ENCODE measurements at regions not wholly inside any gene's neighbourhood (a gene's known extent, or its start where the extent isn't known, plus 50 kb on each side); places are given as distances from the start of the nearest gene placed in this dataset.

DNA sequence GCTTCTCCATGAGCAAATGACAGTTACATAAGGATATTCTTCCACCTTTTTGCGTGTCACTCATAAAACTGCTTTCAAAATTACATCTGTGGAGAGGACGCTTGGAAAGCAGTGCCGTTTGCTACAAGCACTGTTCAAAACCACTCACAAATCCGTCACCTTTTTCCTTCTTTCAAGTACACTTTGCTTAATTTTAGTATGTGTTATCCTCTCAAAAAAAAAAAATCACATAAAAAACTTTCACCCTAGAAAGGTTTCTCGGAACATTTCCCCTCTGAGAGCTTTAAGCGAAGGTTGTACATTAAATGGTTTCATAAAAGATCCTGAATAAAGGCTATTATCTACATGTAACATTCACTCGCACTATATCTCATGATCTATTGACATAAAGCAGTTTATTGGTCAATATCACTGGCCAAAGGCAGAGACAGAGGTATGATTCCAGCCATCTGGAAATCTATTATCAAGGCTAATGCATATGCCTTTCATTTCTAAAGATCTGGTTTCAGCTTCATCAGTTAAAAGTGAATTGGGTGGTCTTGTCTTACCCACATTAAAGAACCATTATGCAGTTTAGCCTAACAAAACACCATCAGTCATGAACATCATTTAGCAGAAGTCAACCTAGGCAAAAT lies 163.6 kb downstream of the ENC1 start:
- H3K4me3 ChIP-seq (ENCODE audit: low read length): no peak overlapping the region
- TF ChIP-seq, protein P1, sequence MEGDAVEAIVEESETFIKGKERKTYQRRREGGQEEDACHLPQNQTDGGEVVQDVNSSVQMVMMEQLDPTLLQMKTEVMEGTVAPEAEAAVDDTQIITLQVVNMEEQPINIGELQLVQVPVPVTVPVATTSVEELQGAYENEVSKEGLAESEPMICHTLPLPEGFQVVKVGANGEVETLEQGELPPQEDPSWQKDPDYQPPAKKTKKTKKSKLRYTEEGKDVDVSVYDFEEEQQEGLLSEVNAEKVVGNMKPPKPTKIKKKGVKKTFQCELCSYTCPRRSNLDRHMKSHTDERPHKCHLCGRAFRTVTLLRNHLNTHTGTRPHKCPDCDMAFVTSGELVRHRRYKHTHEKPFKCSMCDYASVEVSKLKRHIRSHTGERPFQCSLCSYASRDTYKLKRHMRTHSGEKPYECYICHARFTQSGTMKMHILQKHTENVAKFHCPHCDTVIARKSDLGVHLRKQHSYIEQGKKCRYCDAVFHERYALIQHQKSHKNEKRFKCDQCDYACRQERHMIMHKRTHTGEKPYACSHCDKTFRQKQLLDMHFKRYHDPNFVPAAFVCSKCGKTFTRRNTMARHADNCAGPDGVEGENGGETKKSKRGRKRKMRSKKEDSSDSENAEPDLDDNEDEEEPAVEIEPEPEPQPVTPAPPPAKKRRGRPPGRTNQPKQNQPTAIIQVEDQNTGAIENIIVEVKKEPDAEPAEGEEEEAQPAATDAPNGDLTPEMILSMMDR (conservative IDR thresholded peaks at IDR 0.05; ENCODE audit: low read depth, low read length): no peak
- DNase-seq (ENCODE audit: low read depth): no peak

DNA sequence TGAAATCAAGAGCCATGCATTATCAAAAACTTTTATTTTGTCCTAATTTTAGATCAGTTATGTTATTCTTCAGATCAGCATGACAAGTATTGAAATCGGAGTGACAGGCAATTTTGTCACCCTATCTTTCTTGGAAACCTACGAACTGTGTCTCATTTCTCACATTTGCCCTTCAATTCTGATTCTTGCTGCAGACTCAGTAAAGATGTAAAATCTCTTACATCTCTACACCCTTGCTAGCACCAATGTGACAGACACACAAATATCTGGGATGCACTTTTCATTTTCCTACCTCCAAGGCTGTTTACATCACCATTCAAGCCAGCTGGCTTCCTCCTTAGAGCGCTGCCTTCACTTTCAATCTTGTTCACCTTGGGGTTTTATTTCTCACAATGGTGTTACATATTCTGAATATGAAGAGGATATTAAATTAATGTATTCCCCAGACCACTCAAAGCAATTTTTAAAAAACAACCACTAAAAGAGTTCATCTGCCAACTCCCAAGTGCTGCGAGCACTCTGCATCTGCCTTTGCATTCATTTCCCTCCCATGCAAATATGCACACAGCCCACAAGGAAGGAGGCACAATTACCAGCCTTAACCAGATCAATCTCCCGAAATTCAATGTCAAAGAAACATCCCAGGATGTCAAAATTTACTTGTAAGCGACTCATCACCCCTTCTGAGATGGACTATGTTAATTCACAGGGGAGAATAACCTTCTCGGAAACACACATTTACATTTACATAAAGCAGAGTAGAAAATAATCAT lies 164.3 kb downstream of the ENC1 start:
- H3K4me3 ChIP-seq (ENCODE audit: low read length): no peak overlapping the region
- no peak for DNase-seq (ENCODE audit: low read depth)
- TF ChIP-seq, protein P1 (conservative IDR thresholded peaks at IDR 0.05; ENCODE audit: low read depth, low read length): no peak

DNA sequence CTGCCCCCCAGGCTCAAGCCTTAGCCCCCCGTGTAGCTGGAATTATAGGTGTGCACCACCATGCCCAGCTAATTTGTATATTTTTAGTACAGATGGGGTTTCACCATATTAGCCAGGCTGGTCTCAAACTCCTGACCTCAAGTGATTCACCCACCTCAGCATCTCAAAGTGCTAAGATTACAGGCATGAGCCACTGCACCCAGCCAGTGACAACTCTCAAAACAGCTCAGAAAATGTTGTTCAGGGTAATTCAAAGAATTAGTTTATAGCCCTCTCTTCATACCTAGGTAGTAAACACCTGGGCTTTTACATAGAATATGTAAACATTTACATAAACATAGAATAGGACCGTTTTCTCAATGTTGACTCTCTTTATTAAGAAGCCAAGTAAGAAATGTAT lies 168.7 kb downstream of the ENC1 start:
- no peak overlapping the region for H3K4me3 ChIP-seq (ENCODE audit: low read length)
- no peak for DNase-seq (ENCODE audit: low read depth)
- TF ChIP-seq, protein P1 (conservative IDR thresholded peaks at IDR 0.05; ENCODE audit: low read depth, low read length): no peak

DNA sequence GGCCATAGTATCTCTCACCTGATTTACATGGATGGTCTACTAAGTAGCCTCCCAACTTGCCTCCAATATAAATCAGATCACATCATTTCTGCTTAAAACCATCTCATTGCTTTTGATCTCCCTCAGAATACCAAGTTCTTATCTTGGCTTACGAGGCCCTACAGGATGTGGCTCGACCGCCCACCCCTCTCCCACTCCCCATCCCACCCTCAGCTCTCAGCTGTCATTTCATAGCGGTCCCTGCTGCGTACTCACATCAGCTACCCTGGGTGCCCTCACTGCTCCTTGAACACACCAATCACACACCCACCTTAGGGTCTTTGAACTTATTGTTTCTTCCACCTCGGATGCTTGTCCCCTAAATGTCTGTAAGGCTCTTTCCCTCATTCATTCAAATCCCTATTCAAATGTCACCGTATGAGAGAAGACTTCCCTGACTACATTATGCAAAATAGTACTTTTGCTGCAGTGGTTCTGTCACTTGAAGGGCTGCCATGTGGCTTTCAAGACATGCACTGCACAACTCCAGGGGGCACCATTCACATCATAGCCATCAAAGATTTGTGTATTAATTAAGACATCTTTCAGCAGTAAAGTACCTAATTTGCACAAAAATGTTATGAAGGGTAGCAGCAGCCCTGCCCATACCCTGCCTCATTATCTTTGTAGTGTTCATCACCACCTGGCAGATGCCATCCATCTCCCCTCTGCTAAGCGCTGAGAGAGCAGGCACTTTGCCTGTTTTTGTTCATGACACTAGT lies 171.1 kb downstream of the ENC1 start:
- DNase-seq (ENCODE audit: low read depth): no peak
- TF ChIP-seq, protein P1 (conservative IDR thresholded peaks at IDR 0.05; ENCODE audit: low read depth, low read length): no peak
- no peak overlapping the region for H3K4me3 ChIP-seq (ENCODE audit: low read length)

DNA sequence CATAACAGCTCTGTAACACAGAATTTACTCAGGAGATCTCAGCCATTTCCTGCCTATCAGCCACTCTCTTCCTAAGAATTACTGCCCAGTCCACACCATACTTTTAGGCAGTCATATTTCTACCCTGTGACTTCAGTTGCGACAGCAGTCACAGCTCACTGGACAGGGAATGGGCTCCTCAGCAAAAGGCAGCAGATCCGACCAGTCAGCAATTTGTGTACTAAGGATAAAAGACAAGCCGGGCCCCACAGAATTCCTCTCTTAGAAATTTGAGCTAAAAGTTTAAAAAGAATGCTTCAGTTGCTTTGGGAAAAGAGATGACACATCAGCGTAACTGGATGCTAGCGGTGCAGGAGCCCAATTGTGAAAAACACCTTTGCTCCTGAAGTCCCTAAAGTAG lies 172.1 kb downstream of the ENC1 start:
- DNase-seq (ENCODE audit: low read depth): no peak
- H3K4me3 ChIP-seq (ENCODE audit: low read length): no peak overlapping the region
- TF ChIP-seq, protein P1 (conservative IDR thresholded peaks at IDR 0.05; ENCODE audit: low read depth, low read length): no peak

DNA sequence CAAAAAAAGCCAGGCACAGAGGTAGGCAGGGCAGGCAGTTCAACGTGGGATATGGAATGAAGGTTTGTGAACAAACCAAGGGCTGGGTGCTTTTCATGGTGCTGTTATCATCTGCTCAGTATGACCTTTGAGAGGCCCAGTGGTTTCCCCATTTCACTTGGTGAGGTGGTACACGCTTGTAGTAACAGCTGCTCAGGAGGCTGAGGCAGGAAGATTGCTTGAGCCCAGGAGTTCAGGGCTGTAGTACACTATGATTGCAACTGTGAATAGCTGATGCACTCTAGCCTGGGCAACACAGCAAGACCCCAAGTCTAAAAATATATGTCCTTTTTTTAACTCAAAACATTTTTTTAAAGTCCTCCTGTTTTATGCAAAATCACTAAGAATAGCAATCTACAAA lies 174.8 kb downstream of the ENC1 start:
- no peak for DNase-seq (ENCODE audit: low read depth)
- TF ChIP-seq, protein P1 (conservative IDR thresholded peaks at IDR 0.05; ENCODE audit: low read depth, low read length): no peak
- H3K4me3 ChIP-seq (ENCODE audit: low read length): no peak overlapping the region
